Muscle layer of duodenum (tissue), 2 donors: ENCODE measurements at regions not wholly inside any gene's neighbourhood (a gene's known extent, or its start where the extent isn't known, plus 50 kb on each side); places are given as distances from the start of the nearest gene placed in this dataset.

Source experiments
- H3K27ac ChIP-seq: one replicate; pipeline ENCODE4 v1.7.0; 2013; ENCODE audit warnings: mild to moderate bottlenecking, low read length
- H3K27me3 ChIP-seq: one replicate; pipeline ENCODE4 v1.7.0; 2013; ENCODE audit warnings: low read depth, mild to moderate bottlenecking, control low read depth, low read length
- H3K36me3 ChIP-seq, 2 donors: one replicate each; pipeline ENCODE4 v1.7.0; 2013; ENCODE audit warnings: low read length in 2 of 2, control low read depth in 1 of 2, mild to moderate bottlenecking in 1 of 2; ENCODE audit not compliant: insufficient read depth in 2 of 2, control insufficient read depth in 1 of 2
- H3K4me1 ChIP-seq, 2 donors: one replicate each; pipeline ENCODE4 v1.7.0; 2013; ENCODE audit warnings: low read length in 2 of 2, mild to moderate bottlenecking in 2 of 2, control low read depth in 1 of 2, moderate library complexity in 1 of 2; ENCODE audit not compliant: insufficient read depth in 2 of 2, control insufficient read depth in 1 of 2
- H3K4me3 ChIP-seq, 2 donors: one replicate each; pipeline ENCODE4 v1.7.0; 2013; ENCODE audit warnings: low read length in 2 of 2, low read depth in 1 of 2, mild to moderate bottlenecking in 1 of 2
- H3K9me3 ChIP-seq, 2 donors: one replicate each; pipeline ENCODE4 v1.7.0; 2013; ENCODE audit warnings: low read length in 2 of 2, control low read depth in 1 of 2, mild to moderate bottlenecking in 1 of 2; ENCODE audit not compliant: control insufficient read depth in 1 of 2
- donor health status: healthy.

DNA sequence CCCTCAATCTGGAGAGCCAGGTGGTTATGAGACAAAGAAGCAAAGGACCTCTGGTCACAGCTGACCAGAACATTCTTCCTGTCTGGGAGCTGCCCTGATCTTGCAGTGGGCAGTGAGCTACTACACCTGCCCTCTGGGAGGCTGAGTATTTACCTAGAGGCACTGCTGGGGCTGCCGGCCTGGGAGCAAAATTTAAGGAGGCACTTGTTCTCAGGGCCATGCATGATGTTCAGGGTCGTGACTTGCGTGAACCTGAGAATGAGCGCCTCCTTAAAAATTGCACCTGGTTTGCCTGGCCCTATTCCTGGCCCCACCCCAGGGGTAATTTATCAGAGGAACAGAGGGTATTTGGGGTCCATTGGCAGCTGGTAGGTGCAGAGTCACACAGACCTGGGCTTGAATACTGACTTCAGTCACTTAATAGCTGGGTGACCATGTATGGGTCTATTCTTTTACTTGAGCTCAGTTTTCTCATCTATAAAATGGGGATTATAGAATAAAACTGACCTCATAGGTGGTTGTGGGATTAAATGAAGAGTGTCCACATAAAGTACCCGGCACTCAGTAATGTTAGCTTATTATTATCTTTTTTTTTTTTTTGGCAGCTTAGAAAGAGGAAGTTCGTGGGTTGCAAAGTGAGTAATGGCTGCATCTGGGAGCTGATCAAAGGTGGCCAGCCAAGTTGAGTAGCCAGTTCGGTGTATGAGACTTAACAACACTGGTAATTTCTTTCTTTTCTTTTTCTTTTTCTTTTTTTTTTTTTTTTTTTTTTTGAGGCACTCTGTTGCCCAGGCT, 107.4 kb upstream of the MED13L start:
- no peak overlapping the region for H3K27ac ChIP-seq
- no peaks in the 10 kb centered on the region for H3K9me3 ChIP-seq
- H3K4me1 ChIP-seq, result peaks cover 3 to 26% of the 10 kb centered on the region in 2 donors
- H3K4me3 ChIP-seq, result no peak overlapping the region
- no peaks in the 10 kb centered on the region for H3K36me3 ChIP-seq
- no peaks in the 10 kb centered on the region for H3K27me3 ChIP-seq

DNA sequence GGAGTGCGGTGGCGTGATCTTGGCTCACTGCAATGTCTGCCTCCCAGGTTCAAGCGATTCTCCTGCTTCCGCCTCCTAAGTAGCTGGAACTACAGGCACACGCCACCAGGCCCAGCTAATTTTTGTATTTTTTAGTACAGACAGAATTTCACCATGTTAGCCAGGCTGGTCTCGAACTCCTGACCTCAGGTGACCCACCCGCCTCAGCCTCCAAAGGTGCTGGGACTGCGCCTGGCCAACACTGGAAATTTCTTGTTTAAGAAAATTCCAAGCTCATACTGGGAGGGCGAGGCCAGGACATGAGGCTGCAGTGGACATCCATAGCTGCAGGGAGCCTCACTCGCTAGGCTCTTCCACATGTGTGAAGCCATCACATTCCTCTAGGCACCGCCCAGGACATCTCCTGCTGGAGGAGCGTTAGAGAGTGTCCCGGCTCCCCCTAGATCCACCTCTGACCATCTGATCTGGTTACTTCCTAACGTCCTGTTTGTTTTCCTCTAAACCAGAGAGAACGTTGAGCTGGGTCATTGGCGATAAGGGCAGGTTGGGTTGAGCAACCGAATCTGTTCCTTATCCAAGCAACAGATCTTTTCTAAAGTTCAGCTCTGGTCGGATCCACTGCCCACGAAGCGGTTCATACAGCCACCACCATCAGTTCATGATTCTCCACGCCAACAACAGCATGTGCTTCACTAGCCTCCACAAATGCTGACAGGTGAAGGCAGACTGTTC, 108.2 kb upstream of the MED13L start:
- Histone ChIP-seq H3K4me1 (peaks cover 3 to 26% of the 10 kb centered on the region in 2 donors), H3K9me3 (peaks cover 0 to under 1% of the 10 kb centered on the region in 2 donors), H3K4me3 (no peak overlapping the region), H3K36me3 (no peaks in the 10 kb centered on the region), H3K27me3 (no peaks in the 10 kb centered on the region), H3K27ac (no peak overlapping the region)

GRCh38 chr12:116389326-116389725, 111.8 kb upstream of the MED13L start:
- Histone ChIP-seq H3K4me1 (no peaks in the 10 kb centered on the region), H3K27ac (no peak overlapping the region), H3K9me3 (peaks cover 0 to 4% of the 10 kb centered on the region in 2 donors), H3K4me3 (no peak overlapping the region), H3K27me3 (no peaks in the 10 kb centered on the region), H3K36me3 (no peaks in the 10 kb centered on the region)

DNA sequence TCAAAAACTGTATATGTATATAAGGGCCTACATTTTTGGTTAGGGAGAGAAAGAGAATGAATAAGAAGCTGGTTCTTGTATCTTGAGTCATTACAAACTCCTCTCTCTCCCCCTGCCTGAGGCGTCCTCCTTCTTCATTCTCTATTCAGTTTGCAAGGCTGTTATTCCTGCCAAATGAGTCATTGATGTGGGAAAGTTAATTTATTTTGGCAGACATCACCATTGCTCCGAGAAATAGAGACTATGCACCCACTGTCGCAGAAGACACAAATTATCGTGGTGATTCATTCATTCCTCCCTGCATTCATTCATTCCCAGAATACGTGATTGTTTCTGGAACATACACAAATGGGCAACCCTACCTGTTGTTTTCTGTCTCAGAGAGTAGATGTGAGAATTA, 112.5 kb upstream of the MED13L start:
- Histone ChIP-seq H3K4me3 (no peak overlapping the region), H3K9me3 (peaks cover 0 to 4% of the 10 kb centered on the region in 2 donors), H3K4me1 (no peaks in the 10 kb centered on the region), H3K27me3 (no peaks in the 10 kb centered on the region), H3K27ac (no peak overlapping the region), H3K36me3 (no peaks in the 10 kb centered on the region)

- peaks cover 0 to 4% of the 10 kb centered on the region in 2 donors for H3K9me3 ChIP-seq
- no peak overlapping the region for H3K27ac ChIP-seq
- H3K4me3 ChIP-seq, result no peak overlapping the region
- H3K4me1 ChIP-seq, result no peaks in the 10 kb centered on the region
- no peaks in the 10 kb centered on the region for H3K36me3 ChIP-seq
- H3K27me3 ChIP-seq, result no peaks in the 10 kb centered on the region
Observed at GRCh38 chr12:116390401-116391335, 113.2 kb upstream of the MED13L start.

DNA sequence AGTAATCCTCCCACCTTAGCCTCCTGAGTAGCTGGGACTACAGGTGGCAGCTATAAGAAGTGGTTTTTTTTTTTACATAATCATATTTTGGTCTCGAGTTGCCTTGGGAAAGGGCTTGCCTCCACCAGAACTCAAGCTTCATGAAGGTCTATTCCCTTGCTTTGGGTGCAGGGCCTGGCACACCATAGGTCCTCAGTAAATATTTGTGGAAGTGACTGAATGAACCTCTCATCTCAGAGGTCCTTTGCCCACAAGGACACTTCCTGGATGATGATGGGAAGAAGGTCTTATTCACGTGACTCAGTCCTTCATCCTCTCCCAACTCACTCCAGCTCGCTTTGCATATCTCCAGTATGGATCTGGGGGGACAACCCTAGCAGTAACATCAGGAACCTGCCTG, 114.0 kb upstream of the MED13L start:
- Histone ChIP-seq H3K4me1 (no peaks in the 10 kb centered on the region), H3K9me3 (peaks cover 0 to 4% of the 10 kb centered on the region in 2 donors), H3K4me3 (no peak overlapping the region), H3K36me3 (no peaks in the 10 kb centered on the region), H3K27ac (no peak overlapping the region), H3K27me3 (no peaks in the 10 kb centered on the region)

DNA sequence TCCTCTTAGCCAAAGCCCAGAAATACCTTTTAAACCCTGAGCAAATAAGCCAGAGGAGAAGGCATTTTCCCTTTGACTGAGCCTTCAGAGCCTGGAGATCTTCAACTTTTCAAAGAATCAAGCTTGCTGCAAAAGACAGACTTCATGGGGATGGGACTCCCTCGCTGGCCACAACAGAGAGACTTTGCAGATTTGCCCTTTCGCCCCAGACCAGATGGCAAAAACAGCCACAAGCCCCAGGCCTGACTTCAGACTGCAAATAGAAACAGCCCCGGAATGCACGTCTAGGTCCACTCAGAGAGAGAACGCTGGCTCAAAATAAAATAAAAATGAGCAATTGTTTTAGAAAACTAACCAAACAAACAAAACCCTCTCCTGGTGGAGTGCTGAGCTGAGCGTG, 114.6 kb upstream of the MED13L start:
- Histone ChIP-seq H3K36me3 (no peaks in the 10 kb centered on the region), H3K27ac (no peak overlapping the region), H3K27me3 (no peaks in the 10 kb centered on the region), H3K4me1 (no peaks in the 10 kb centered on the region), H3K4me3 (no peak overlapping the region), H3K9me3 (peaks cover 0 to 4% of the 10 kb centered on the region in 2 donors)

DNA sequence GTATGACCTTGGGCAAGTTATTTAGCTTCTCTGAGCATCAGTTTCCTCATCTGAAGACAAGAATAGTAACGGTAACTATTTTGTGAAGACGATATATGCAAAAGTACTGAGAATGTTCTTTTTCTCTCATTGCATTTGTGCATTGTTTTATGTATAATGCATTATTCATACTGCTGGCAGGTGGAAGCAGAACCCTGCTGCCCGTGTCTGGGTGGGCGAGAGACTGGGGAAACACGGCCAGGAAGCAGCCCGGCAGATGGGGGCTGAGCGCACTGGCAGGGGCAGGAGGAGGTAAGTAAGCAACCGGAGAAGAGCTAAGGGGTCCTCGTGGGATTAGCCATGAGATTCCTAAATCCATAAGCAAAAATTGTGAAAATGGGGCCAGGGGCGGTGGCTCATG, 115.8 kb upstream of the MED13L start:
- H3K27ac ChIP-seq, result no peak overlapping the region
- no peaks in the 10 kb centered on the region for H3K4me1 ChIP-seq
- H3K4me3 ChIP-seq, result no peak overlapping the region
- H3K9me3 ChIP-seq, result peaks cover 0 to 6% of the 10 kb centered on the region in 2 donors
- H3K27me3 ChIP-seq, result no peaks in the 10 kb centered on the region
- H3K36me3 ChIP-seq, result no peaks in the 10 kb centered on the region

GRCh38 chr12:116393859-116394650, 116.6 kb upstream of the MED13L start:
- Histone ChIP-seq H3K27ac (no peak overlapping the region), H3K4me1 (no peaks in the 10 kb centered on the region), H3K9me3 (peaks cover 0 to 10% of the 10 kb centered on the region in 2 donors), H3K36me3 (no peaks in the 10 kb centered on the region), H3K4me3 (no peak overlapping the region), H3K27me3 (no peaks in the 10 kb centered on the region)

GRCh38 chr12:116395396-116395795, 117.9 kb upstream of the MED13L start:
- Histone ChIP-seq H3K4me3 (no peak overlapping the region), H3K27me3 (no peaks in the 10 kb centered on the region), H3K27ac (no peak overlapping the region), H3K9me3 (peaks cover 0 to 10% of the 10 kb centered on the region in 2 donors), H3K36me3 (no peaks in the 10 kb centered on the region), H3K4me1 (no peaks in the 10 kb centered on the region)
